NCI-H1417 (cell line): ENCODE measurements at regions not wholly inside any gene's neighbourhood (a gene's known extent, or its start where the extent isn't known, plus 50 kb on each side); places are given as distances from the start of the nearest gene placed in this dataset.
"Not testable (repeated sequence)": the region's sequence is repeated elsewhere in the genome, so short reads cannot be mapped to it uniquely, and the experiment has no call there.

ENCODE experiments used
- DNase-seq, 3 experiments: peaks; one replicate each; lab custom pipeline; 2025; lab: John Stamatoyannopoulos, UW

DNA sequence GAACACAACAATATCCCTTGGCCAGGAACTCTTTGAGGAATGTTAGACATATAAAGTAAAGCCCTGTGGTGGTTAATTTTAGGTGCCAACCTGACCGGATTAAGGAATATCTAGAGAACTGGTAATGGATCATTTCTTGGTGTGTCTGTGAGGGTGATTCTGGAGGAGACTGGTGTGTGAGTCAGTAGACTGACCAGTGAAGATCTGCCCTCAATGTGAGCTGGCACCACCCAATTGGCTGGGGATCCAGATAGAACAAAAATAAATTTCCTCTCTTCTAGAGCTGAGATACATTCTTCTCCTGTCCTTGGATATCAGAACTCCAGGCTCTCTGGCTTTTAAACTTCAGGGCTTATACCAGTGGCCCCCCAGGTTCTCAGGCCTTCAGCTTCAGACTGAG, 56.2 kb upstream of the TNPO1 start:
- no peak for DNase-seq

DNA sequence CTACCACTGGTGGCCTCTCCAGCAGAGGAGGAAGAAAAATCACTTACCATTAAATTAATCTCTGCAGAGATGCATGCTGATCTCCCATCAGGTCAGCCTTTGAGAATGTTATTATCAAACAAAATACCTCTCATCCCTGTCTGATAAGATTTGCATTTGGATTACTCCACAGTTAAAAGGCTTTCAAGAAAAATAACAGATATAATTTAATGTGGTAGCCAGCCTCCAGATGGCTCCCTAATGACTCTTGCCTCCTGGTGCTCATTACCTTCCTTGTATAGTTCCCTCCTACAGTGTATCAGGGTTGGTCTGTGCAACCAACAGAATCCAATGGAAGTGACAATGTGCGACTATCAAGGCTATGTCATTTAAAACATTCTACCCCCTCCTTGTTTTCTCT, 63.6 kb upstream of the TNPO1 start:
- DNase-seq, result no peak

- no peak for DNase-seq
These were observed 67.0 kb upstream of the TNPO1 start for GRCh38 chr5:72749362-72749997.

- no peak for DNase-seq
These were observed 68.6 kb upstream of the TNPO1 start for GRCh38 chr5:72747826-72748225.

DNA sequence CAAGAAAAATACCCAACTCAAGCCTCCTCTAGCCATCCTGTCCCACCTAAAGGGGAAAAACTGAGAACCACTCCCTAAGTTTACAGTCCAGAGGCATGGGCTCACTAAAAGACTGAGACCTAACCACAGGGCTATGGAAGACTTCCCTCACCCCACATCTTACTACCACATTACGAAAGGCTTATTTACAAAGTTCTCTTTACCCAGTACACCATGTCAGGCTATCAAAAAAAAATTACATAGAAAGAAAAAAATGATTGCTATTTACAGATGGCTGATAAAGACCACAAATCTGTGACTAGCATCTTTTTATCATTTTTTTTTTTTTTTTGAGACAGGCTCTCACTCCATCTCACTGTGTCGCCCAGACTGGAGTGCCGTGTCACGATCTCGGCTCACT, 69.7 kb upstream of the TNPO1 start:
- no peak for DNase-seq

DNA sequence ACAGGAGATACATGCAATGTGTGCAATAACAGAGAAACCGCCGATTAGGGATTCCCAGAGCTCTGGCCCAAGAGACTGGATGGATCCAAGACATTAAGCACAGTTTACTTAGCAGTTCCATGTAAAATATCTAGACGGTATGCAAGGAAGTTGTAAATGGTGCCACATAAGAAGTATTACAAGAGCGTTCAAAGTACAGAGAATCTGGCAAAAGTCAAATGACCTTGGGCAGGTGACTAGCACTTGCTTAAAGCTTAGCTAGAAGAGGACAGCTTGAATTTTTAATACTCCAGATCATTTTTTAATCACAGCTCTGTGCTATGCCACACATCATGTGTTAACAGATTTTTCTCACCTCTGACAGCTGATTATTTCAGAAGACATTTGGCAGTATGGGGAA, 72.3 kb upstream of the TNPO1 start:
- no peak for DNase-seq

DNA sequence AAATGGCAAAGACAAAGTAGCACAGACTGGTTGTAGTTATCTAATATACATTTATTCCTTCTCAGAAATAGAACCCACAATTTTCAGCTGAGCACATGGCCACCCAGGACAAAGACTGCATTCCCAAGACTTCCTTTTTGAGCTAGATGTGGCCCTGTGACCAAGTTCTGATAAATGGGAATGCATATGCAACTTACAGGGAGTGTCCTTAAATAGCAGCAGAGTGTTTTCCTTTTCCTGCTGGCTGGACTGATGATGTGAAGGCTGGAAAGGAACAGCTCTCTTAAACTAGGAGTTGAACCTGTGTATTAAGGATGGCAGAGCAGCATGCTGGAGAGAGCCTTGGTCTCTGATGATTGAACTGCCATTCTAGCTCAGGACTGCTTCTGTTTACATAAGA, 74.7 kb upstream of the TNPO1 start:
- DNase-seq, result no peak

DNA sequence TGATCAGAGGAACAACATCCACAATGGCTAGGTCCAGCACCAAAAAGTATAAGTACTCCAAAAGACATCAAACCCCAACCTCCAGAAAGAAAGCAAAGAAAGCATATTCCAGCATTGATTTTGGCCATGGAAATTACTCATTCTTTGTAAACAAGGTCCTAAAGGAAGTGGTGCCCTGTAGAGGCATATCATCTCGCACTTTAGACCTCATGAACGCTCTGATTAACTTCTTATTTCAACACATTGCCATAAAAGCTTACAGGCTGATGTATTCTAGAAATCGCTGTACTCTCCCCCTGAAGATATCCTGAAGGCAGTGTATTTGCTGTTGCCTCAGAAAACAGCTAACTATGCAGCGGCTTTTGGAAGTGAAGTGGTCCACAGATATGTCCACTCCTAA, 82.7 kb upstream of the TNPO1 start:
- no peak for DNase-seq

- no peak for DNase-seq
These were observed 92.9 kb upstream of the TNPO1 start for GRCh38 chr5:72723581-72723980.

- no peak for DNase-seq
These were observed 93.5 kb upstream of the TNPO1 start for GRCh38 chr5:72722792-72723452.

DNA sequence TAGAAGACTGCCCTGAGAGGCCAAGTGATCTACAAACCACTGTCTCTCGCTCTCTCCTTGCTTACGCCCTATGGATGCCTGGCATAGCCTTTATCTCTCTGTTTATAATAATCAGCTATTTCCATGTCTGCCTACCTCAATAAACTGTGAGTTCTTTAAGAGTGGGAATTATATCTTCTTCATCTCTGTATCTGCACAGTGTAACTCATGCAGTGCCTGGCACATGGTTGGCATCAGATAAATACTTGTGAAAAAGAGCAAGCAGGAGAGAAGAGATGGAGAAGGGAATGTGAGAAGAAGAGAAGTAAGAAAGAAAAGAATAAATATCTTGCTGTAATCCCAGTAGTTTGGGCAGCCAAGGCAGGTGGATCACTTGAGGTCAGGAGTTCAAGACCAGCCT, 94.6 kb upstream of the TNPO1 start:
- DNase-seq, result no peak

DNA sequence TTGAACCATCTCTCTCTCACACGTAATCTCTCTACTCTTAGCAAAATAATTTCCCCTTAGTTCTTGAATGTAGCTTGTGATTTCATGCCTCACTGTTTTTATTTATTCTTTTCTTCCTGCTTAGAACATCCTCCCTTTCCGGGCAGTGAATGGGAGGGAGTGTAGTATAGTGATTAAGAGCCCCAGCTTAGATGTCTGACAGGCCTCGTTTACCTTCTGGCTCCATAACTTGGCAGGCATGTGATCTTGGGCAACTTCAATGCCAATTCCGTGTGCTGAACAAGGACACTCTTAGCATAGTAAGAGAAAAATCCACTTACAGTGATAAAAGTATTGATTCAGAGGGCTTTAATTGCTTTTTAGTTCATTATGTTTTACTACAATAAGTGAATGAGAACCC, 96.3 kb upstream of the TNPO1 start:
- DNase-seq, result no peak

DNA sequence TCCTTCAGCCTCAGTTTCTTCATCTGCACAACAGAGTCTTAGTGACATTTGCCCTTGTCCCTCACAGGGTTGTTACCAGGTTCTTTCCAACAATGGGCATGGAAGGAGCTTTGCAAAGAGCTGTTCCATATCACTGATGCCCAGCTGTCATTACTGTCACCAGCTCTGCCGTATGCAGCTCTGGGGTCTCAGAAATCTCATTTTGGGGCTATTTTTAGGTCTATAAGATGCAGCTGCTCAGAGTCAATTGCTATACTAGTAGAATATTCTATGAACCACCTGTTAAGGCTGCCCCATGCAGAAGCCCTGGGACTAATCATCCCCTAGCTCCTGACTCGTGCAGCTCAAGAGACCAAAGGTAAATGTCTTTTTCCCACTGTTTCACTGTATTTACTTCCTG, 105.1 kb upstream of the TNPO1 start:
- DNase-seq, result no peak

- DNase-seq, result no peak
These were observed 107.1 kb upstream of the TNPO1 start for GRCh38 chr5:72709341-72709740.

DNA sequence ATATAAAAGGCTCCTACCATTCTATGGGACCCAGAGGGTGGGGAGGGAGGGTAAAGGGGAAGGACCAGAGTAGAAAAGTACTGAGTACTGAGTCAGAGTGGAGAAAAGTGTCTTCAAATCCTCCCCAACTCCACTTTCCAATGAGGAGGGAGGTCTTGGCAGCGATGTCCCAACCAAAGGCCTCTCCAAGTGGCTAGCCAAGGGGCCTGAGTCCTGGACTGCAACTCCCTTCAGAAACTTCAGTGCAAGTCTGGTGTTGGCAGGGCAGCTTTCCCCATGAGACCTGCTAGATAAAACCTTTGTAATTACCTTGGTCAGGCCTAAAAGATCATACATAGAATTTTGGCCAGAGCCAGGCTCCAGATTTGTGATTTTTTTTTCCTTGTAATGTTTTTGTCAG, 111.3 kb upstream of the TNPO1 start:
- DNase-seq, result no peak

- DNase-seq, result no peak
These were observed 112.6 kb upstream of the TNPO1 start for GRCh38 chr5:72703876-72704275.

GRCh38 chr5:72702881-72703434, 113.5 kb upstream of the TNPO1 start:
- DNase-seq, result no peak

DNA sequence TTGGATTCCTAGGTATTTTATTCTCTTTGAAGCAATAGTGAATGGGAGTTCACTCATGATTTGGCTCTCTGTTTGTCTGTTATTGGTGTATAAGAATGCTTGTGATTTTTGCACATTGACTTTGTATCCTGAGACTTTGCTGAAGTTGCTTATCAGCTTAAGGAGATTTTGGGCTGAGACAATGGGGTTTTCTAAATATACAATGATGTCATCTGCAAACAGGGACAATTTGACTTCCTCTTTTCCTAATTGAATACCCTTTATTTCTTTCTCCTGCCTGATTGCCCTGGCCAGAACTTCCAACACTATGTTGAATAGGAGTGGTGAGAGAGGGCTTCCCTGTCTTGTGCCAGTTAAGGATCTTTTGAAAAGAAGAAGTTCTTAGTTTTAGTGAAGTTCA, 114.4 kb upstream of the TNPO1 start:
- DNase-seq, result not testable (repeated sequence)

- DNase-seq, result no peak
These were observed 118.0 kb upstream of the TNPO1 start for GRCh38 chr5:72698481-72698880.

DNA sequence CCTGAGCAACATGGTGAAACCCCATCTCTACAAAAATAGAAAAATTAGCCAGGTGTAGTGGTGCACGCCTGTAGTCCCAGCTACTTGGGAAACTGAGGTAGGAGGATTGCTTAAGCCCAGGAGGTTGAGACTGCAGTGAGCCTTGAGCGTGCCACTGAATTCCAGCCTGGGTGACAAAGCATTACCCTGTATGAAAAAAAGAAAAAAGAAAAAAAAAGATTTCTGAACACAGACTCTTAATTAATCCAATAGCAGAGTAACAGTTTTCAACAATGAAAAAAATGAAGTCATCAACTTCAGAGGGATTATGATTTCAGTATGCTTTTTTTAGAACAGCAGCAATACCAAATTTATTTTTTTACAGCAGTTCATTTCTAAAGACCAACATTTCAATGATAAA, 118.8 kb upstream of the TNPO1 start:
- no peak for DNase-seq

GRCh38 chr5:72695659-72696058, 120.8 kb upstream of the TNPO1 start:
- DNase-seq, result no peak

- no peak for DNase-seq
These were observed 121.6 kb upstream of the TNPO1 start for GRCh38 chr5:72694856-72695255.

- DNase-seq, result no peak
These were observed 122.8 kb upstream of the TNPO1 start for GRCh38 chr5:72693546-72694205.
